ENCODE measurements at regions not wholly inside any gene's neighbourhood (a gene's known extent, or its start where the extent isn't known, plus 50 kb on each side); places are given as distances from the start of the nearest gene placed in this dataset.
A peak's percentile ranks its signal among the peaks of the same experiment; 100 is the strongest.

DNA sequence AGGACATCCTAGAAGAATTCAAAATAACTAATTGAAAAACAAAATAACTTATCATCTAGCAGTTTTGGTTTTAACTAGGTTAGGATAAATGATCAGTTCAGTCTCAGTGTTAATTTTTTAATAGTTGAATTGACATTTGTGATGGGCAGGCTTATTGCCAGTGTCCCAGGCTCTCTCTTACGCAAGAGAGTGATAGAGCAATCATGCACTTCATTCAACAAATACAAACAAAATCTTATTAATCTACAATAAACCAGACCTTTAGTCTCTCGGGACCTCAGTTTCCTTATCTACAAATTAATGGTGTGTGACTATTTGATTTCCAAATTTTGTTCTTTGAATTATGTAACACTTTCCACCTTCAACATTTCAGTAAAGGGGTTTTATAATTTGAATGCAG lies 385.9 kb upstream of the JAG1 start:
- Histone ChIP-seq H3K27ac (no peak overlapping the region), H3K27me3 (no peaks in the 10 kb centered on the region), H3K4me1 (peaks cover 0 to 20% (median 3%) of the 10 kb centered on the region in 4 donors), H3K9me3 (no peaks in the 10 kb centered on the region), H3K4me3 (no peak overlapping the region), H3K36me3 (no peaks in the 10 kb centered on the region)
- intact Hi-C loops (cut with DNase I; ENCODE audit: low total_unique reads) = no loop called here
- TF ChIP-seq, protein P1, sequence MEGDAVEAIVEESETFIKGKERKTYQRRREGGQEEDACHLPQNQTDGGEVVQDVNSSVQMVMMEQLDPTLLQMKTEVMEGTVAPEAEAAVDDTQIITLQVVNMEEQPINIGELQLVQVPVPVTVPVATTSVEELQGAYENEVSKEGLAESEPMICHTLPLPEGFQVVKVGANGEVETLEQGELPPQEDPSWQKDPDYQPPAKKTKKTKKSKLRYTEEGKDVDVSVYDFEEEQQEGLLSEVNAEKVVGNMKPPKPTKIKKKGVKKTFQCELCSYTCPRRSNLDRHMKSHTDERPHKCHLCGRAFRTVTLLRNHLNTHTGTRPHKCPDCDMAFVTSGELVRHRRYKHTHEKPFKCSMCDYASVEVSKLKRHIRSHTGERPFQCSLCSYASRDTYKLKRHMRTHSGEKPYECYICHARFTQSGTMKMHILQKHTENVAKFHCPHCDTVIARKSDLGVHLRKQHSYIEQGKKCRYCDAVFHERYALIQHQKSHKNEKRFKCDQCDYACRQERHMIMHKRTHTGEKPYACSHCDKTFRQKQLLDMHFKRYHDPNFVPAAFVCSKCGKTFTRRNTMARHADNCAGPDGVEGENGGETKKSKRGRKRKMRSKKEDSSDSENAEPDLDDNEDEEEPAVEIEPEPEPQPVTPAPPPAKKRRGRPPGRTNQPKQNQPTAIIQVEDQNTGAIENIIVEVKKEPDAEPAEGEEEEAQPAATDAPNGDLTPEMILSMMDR (IDR thresholded peaks at IDR 0.05) = no peak
- no peak for DNase-seq

DNA sequence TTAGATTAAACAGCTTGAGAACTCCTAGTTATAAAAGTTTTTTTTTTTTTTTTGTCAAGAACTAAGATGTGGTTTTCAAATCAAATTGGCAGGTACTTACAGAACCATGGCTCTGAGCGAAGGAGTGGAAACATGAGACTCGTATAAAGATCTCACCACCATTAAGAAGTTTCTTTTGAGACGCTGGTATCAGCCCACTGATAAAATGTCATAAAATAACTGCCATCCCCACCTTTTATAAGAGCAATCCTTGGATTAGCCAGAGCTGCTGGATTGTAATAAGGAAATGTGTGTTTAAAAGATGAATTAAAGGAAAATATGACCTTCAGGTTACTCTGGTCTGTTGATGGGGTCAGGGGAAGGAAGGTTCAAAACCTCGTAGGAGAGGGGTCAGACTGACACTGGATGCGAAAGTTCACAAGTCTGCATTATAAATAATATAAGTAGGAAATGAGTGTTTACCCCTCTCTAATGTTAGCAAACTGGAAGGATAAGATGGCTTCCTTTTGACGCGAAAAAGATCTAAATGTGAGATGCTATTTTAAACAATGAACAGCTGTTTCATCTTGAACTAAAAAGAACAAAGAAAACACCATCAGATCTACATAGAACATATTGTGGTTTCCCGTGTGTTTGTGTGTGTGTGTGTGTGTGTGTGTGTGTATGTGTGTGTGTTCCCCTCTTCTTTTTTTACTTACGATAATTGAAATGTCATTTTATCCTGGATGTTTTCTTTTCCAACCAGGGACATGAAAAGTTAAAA lies 386.8 kb upstream of the JAG1 start:
- TF ChIP-seq, protein P1 (IDR thresholded peaks at IDR 0.05) = no peak
- Histone ChIP-seq H3K27ac (peak overlapping the region in 1 of 2 donors; percentile 2), H3K4me3 (no peak overlapping the region), H3K27me3 (no peaks in the 10 kb centered on the region), H3K9me3 (no peaks in the 10 kb centered on the region), H3K36me3 (no peaks in the 10 kb centered on the region), H3K4me1 (peaks cover 0 to 29% (median 3%) of the 10 kb centered on the region in 4 donors)
- no peak for DNase-seq
- intact Hi-C loops (cut with DNase I; ENCODE audit: low total_unique reads) = no loop called here

DNA sequence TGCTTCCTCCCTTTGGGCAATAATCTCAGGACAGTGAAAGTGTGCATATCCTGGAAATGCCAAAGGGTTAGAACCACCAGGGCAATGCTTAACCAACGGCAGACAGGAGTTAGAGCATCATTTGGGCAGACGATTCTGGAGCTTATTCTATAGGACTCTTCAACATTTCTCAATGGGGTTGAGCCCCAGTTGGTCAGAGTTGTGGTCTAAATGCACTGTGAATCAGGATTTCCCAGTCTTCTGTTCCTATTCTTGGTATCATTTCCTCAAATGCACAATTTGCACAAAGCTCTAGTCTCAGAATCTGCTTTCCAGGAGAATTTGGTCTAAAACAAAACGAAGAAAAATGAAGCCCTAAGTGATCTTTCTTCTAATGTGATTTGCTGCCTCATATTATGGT lies 389.6 kb upstream of the JAG1 start:
- TF ChIP-seq, protein P1 (IDR thresholded peaks at IDR 0.05) = no peak
- H3K27ac ChIP-seq = no peak overlapping the region
- H3K9me3 ChIP-seq = no peaks in the 10 kb centered on the region
- DNase-seq = no peak
- intact Hi-C loops (cut with DNase I; ENCODE audit: low total_unique reads) = no loop called here
- H3K4me3 ChIP-seq = no peak overlapping the region
- H3K4me1 ChIP-seq = peaks cover 0 to 19% (median 0%) of the 10 kb centered on the region in 4 donors
- no peaks in the 10 kb centered on the region for H3K27me3 ChIP-seq
- no peaks in the 10 kb centered on the region for H3K36me3 ChIP-seq

DNA sequence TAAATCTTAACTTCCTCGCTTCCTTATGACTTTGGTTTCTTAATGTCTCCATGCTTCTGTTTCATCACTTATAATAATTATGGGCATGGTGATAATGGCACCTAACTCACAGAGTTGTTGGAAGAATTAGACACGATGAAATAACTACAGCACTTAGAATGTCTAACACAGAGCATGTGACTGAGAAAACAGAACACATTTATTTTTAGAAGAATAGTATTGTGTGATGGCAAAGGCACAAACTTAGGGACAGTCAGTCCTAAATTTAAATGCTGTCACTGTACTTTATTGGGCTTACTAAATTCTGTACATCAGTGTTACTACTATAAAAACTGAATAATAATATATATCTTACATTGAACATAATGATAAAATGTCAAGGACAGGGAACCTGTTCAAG lies 391.1 kb upstream of the JAG1 start:
- intact Hi-C loops (cut with DNase I; ENCODE audit: low total_unique reads) = no loop called here
- TF ChIP-seq, protein P1 (IDR thresholded peaks at IDR 0.05) = no peak

DNA sequence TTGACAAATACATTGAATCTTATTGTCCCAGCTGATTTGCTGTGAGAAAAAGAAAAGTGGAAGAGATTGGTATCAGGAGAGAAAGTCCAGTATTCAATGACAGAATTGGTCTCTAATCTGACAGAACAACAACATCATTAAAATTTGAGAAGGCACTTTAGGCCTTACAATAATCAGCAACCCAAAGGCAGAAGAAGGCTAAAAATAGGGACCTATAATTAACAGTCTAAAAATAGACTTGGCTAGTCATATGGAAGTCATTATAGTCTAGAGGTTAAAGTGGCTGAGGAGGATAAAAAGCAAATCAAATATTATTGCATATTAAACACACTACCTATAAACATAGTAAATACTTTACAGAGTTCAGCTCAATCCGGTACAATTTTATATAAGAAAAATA lies 393.6 kb upstream of the JAG1 start:
- TF ChIP-seq, protein P1 (IDR thresholded peaks at IDR 0.05) = no peak
- no peak overlapping the region for H3K4me3 ChIP-seq
- intact Hi-C loops (cut with DNase I; ENCODE audit: low total_unique reads) = no loop called here

More for the DNA sequence above, 391.1 kb upstream of the JAG1 start:
- Histone ChIP-seq H3K36me3 (no peaks in the 10 kb centered on the region), H3K27me3 (no peaks in the 10 kb centered on the region), H3K4me3 (no peak overlapping the region), H3K27ac (no peak overlapping the region), H3K9me3 (no peaks in the 10 kb centered on the region), H3K4me1 (peaks cover 0 to 19% (median 0%) of the 10 kb centered on the region in 4 donors)
- no peak for DNase-seq

More for the DNA sequence above, 393.6 kb upstream of the JAG1 start:
- Histone ChIP-seq H3K9me3 (peaks cover 0 to 8% (median 0%) of the 10 kb centered on the region in 3 donors), H3K27me3 (no peaks in the 10 kb centered on the region), H3K36me3 (no peaks in the 10 kb centered on the region), H3K27ac (no peak overlapping the region), H3K4me1 (peaks cover 0 to 23% (median under 1%) of the 10 kb centered on the region in 4 donors)
- DNase-seq = no peak

Data from tibial artery (tissue), 4 donors.